ENCODE measurements at regions not wholly inside any gene's neighbourhood (a gene's known extent, or its start where the extent isn't known, plus 50 kb on each side); places are given as distances from the start of the nearest gene placed in this dataset.

DNA sequence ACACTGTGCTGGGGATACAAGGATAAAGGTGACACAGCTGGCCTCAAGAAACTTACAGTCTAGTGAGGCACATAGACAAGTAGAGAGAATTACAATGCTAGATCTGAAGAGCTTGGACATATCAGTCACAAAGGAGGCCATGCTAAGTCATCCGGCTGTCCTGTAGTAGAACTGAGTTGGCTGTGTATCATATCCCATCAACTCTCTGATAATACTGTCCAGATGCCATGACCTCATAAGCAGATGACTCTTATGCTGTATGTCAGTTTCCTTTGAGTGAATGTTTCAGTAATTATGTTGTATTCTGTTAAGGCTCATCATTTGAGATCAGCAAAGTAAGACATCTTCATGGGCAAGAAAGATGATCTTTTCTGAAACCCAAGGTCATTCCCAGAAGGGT is 442.9 kb downstream of the MID1IP1 start:
- Histone ChIP-seq H3F3A (ENCODE audit: insufficient read depth, low read length) (no peaks in the 10 kb centered on the region), H3K27me3 (ENCODE audit: insufficient read depth, low read length) (no peaks in the 10 kb centered on the region), H3K27ac (ENCODE audit: low read depth, low read length, poor library complexity, severe bottlenecking) (no peak overlapping the region), H3K4me1 (ENCODE audit: insufficient read depth, low read length, severe bottlenecking) (no peaks in the 10 kb centered on the region), H3K9ac (ENCODE audit: low read length) (no peak overlapping the region), H3K79me2 (ENCODE audit: insufficient read depth, low read length) (no peaks in the 10 kb centered on the region), H2AFZ (ENCODE audit: low read length) (no peak overlapping the region), H3K9me3 (ENCODE audit: low read length) (no peaks in the 10 kb centered on the region), H3K4me3 (ENCODE audit: low read depth, low read length, poor library complexity, severe bottlenecking) (no peak overlapping the region), H3K36me3 (ENCODE audit: insufficient read depth, low read length) (no peaks in the 10 kb centered on the region), H4K20me1 (ENCODE audit: insufficient read depth, low read length) (no peaks in the 10 kb centered on the region), H3K9me2 (ENCODE audit: low read depth, low read length) (no peaks in the 10 kb centered on the region), H3K4me2 (ENCODE audit: low read length) (no peak overlapping the region)
- TF ChIP-seq EZH2 (IDR thresholded peaks at IDR 0.05; ENCODE audit: borderline replicate concordance, low read length) (no peak), CTCF (IDR thresholded peaks at IDR 0.05; ENCODE audit: low read length) (no peak)

GRCh38 chrX:39245024-39245423 is 443.8 kb downstream of the MID1IP1 start:
- Histone ChIP-seq H3K27me3 (ENCODE audit: insufficient read depth, low read length) (no peaks in the 10 kb centered on the region), H3K4me3 (ENCODE audit: low read depth, low read length, poor library complexity, severe bottlenecking) (no peak overlapping the region), H3K9me2 (ENCODE audit: low read depth, low read length) (no peaks in the 10 kb centered on the region), H3K36me3 (ENCODE audit: insufficient read depth, low read length) (no peaks in the 10 kb centered on the region), H2AFZ (ENCODE audit: low read length) (no peak overlapping the region), H3K4me2 (ENCODE audit: low read length) (no peak overlapping the region), H4K20me1 (ENCODE audit: insufficient read depth, low read length) (no peaks in the 10 kb centered on the region), H3F3A (ENCODE audit: insufficient read depth, low read length) (no peaks in the 10 kb centered on the region), H3K79me2 (ENCODE audit: insufficient read depth, low read length) (no peaks in the 10 kb centered on the region), H3K9me3 (ENCODE audit: low read length) (no peaks in the 10 kb centered on the region), H3K9ac (ENCODE audit: low read length) (no peak overlapping the region), H3K4me1 (ENCODE audit: insufficient read depth, low read length, severe bottlenecking) (no peaks in the 10 kb centered on the region), H3K27ac (ENCODE audit: low read depth, low read length, poor library complexity, severe bottlenecking) (no peak overlapping the region)
- no peak for TF ChIP-seq CTCF (IDR thresholded peaks at IDR 0.05; ENCODE audit: low read length)
- no peak for TF ChIP-seq EZH2 (IDR thresholded peaks at IDR 0.05; ENCODE audit: borderline replicate concordance, low read length)

GRCh38 chrX:39247536-39247935 is 446.3 kb downstream of the MID1IP1 start:
- no peaks in the 10 kb centered on the region for H3K79me2 ChIP-seq (ENCODE audit: insufficient read depth, low read length)
- no peak overlapping the region for H3K9ac ChIP-seq (ENCODE audit: low read length)
- H3K4me2 ChIP-seq (ENCODE audit: low read length) = no peak overlapping the region
- H3K4me1 ChIP-seq (ENCODE audit: insufficient read depth, low read length, severe bottlenecking) = no peaks in the 10 kb centered on the region
- H3K36me3 ChIP-seq (ENCODE audit: insufficient read depth, low read length) = no peaks in the 10 kb centered on the region
- H3K4me3 ChIP-seq (ENCODE audit: low read depth, low read length, poor library complexity, severe bottlenecking) = no peak overlapping the region
- no peak overlapping the region for H2AFZ ChIP-seq (ENCODE audit: low read length)
- H3K27ac ChIP-seq (ENCODE audit: low read depth, low read length, poor library complexity, severe bottlenecking) = no peak overlapping the region
- H4K20me1 ChIP-seq (ENCODE audit: insufficient read depth, low read length) = no peaks in the 10 kb centered on the region
- no peaks in the 10 kb centered on the region for H3K9me2 ChIP-seq (ENCODE audit: low read depth, low read length)
- H3K27me3 ChIP-seq (ENCODE audit: insufficient read depth, low read length) = no peaks in the 10 kb centered on the region
- H3F3A ChIP-seq (ENCODE audit: insufficient read depth, low read length) = no peaks in the 10 kb centered on the region
- no peak for TF ChIP-seq EZH2 (IDR thresholded peaks at IDR 0.05; ENCODE audit: borderline replicate concordance, low read length)
- TF ChIP-seq CTCF (IDR thresholded peaks at IDR 0.05; ENCODE audit: low read length) = no peak
- H3K9me3 ChIP-seq (ENCODE audit: low read length) = no peaks in the 10 kb centered on the region
